SKM-1 treated with dmso at 0.1 percent for 144 hours (cell line): ENCODE measurements at regions not wholly inside any gene's neighbourhood (a gene's known extent, or its start where the extent isn't known, plus 50 kb on each side); places are given as distances from the start of the nearest gene placed in this dataset.

ENCODE experiments used
- DNase-seq: peaks from one replicate; lab custom pipeline; 2025; ENCODE audit not compliant: unreplicated experiment; lab: John Stamatoyannopoulos, UW

GRCh38 chr17:55635253-55635914 lies 87.3 kb downstream of the TMEM100 start:
- no peak for DNase-seq

GRCh38 chr17:55634702-55635101 lies 88.0 kb downstream of the TMEM100 start:
- no peak for DNase-seq

- DNase-seq = no peak
These were observed 89.8 kb downstream of the TMEM100 start for GRCh38 chr17:55632893-55633292.

- no peak for DNase-seq
These were observed 90.4 kb downstream of the TMEM100 start for GRCh38 chr17:55632236-55632635.

GRCh38 chr17:55629995-55630394 lies 92.7 kb downstream of the TMEM100 start:
- no peak for DNase-seq

- no peak for DNase-seq
These were observed 97.1 kb downstream of the TMEM100 start for GRCh38 chr17:55625521-55625920.

GRCh38 chr17:55624772-55625433 lies 97.8 kb downstream of the TMEM100 start:
- no peak for DNase-seq

GRCh38 chr17:55622547-55622946 lies 100.1 kb downstream of the TMEM100 start:
- DNase-seq = no peak

GRCh38 chr17:55620945-55621344 lies 101.7 kb downstream of the TMEM100 start:
- no peak for DNase-seq

- DNase-seq = no peak
These were observed 102.6 kb downstream of the TMEM100 start for GRCh38 chr17:55620023-55620422.

GRCh38 chr17:55617441-55617840 lies 105.2 kb downstream of the TMEM100 start:
- DNase-seq = no peak

GRCh38 chr17:55614061-55614460 lies 102.8 kb upstream of the SMIM36 start:
- DNase-seq = no peak

GRCh38 chr17:55612691-55613141 lies 101.5 kb upstream of the SMIM36 start:
- no peak for DNase-seq

- DNase-seq = no peak
These were observed 96.6 kb upstream of the SMIM36 start for GRCh38 chr17:55607731-55608341.

GRCh38 chr17:55606488-55606815 lies 95.2 kb upstream of the SMIM36 start:
- no peak for DNase-seq

- DNase-seq = no peak
These were observed 94.6 kb upstream of the SMIM36 start for GRCh38 chr17:55605705-55606487.

- peak; percentile 38 for DNase-seq
These were observed 90.7 kb upstream of the SMIM36 start for GRCh38 chr17:55601874-55602364.

- DNase-seq = no peak
These were observed 87.2 kb upstream of the SMIM36 start for GRCh38 chr17:55598495-55598894.

- DNase-seq = no peak
These were observed 77.4 kb upstream of the SMIM36 start for GRCh38 chr17:55588446-55589242.

GRCh38 chr17:55587608-55588139 lies 76.4 kb upstream of the SMIM36 start:
- no peak for DNase-seq
